GM12892 (cell line): ENCODE measurements at regions not wholly inside any gene's neighbourhood (a gene's known extent, or its start where the extent isn't known, plus 50 kb on each side); places are given as distances from the start of the nearest gene placed in this dataset.

Experiments used
- POLR2A ChIP-seq: IDR thresholded peaks from 2 replicates; pipeline ENCODE4 v1.6.1; 2011; ENCODE audit warnings: low read depth, low read length, control low read depth
- POLR2AphosphoS5 ChIP-seq: IDR thresholded peaks from 2 replicates; pipeline ENCODE4 v1.6.1; 2011; ENCODE audit warnings: low read depth, low read length, control low read depth
- TAF1 ChIP-seq: IDR thresholded peaks from 2 replicates; pipeline ENCODE4 v1.6.1; 2011; ENCODE audit warnings: low read depth, mild to moderate bottlenecking, control low read depth, low read length, borderline replicate concordance

GRCh38 chrX:122818068-122818467 is 366.0 kb upstream of the GRIA3 start:
- TF ChIP-seq POLR2A: no peak
- no peak for TF ChIP-seq POLR2AphosphoS5
- TF ChIP-seq TAF1: no peak
